ENCODE measurements at regions not wholly inside any gene's neighbourhood (a gene's known extent, or its start where the extent isn't known, plus 50 kb on each side); places are given as distances from the start of the nearest gene placed in this dataset.

DNA sequence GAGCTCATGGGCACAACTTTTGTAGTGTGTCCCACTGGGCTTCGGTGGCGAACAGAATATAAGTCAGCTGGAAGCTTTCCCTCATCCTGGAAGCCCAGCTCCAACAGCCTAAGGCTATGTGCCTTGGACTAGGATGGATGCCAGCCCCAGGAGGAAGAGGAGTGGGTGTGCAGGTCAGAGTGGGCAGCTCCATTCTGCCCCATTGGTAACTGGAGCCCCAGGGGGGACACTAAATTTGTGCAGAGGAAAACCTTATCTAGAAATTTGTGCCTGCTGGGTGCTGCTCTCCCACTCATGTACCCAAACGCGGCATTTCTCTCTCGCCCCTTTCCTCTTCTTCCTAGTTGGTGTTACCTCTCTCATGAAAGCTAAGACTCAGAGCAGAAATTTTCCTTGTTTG is 253.9 kb upstream of the MAN1A1 start:
- no peak overlapping the region for H3K4me3 ChIP-seq (ENCODE audit: low read length)
- Mint-ChIP-seq H3K36me3 (ENCODE audit: low read depth) (no peaks in the 10 kb centered on the region), H3K4me1 (no peaks in the 10 kb centered on the region), H3K9me3 (no peaks in the 10 kb centered on the region), H3K4me3 (no peak overlapping the region), H3K27me3 (ENCODE audit: insufficient read depth) (no peaks in the 10 kb centered on the region), H3K27ac (no peak overlapping the region)
- no peaks in the 10 kb centered on the region for H3K4me1 ChIP-seq (ENCODE audit: control insufficient read depth, insufficient read depth, low read length)
- H3K9ac ChIP-seq (ENCODE audit: extremely low read depth, low read length, poor library complexity, severe bottlenecking), result no peak overlapping the region
- DNase-seq, result no peak
- no peaks in the 10 kb centered on the region for H3K36me3 ChIP-seq (ENCODE audit: control insufficient read depth, insufficient read depth, low read length)
- TF ChIP-seq, protein P1, sequence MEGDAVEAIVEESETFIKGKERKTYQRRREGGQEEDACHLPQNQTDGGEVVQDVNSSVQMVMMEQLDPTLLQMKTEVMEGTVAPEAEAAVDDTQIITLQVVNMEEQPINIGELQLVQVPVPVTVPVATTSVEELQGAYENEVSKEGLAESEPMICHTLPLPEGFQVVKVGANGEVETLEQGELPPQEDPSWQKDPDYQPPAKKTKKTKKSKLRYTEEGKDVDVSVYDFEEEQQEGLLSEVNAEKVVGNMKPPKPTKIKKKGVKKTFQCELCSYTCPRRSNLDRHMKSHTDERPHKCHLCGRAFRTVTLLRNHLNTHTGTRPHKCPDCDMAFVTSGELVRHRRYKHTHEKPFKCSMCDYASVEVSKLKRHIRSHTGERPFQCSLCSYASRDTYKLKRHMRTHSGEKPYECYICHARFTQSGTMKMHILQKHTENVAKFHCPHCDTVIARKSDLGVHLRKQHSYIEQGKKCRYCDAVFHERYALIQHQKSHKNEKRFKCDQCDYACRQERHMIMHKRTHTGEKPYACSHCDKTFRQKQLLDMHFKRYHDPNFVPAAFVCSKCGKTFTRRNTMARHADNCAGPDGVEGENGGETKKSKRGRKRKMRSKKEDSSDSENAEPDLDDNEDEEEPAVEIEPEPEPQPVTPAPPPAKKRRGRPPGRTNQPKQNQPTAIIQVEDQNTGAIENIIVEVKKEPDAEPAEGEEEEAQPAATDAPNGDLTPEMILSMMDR (conservative IDR thresholded peaks at IDR 0.05), result no peak
- H3K27me3 ChIP-seq (ENCODE audit: control insufficient read depth, insufficient read depth, low read length, poor library complexity, severe bottlenecking), result no peaks in the 10 kb centered on the region
- no peak overlapping the region for H3K27ac ChIP-seq (ENCODE audit: low read depth, low read length)
- 91% methylated on average over 5 of the region's 5 CpGs; no CpG with 5 or more reads in 1 of the 2 experiments for WGBS, 2 experiments (ENCODE audit: insufficient coverage in 1 of 2, insufficient read length in 1 of 2)
- H3K9me3 ChIP-seq (ENCODE audit: control insufficient read depth, low read length), result no peaks in the 10 kb centered on the region

DNA sequence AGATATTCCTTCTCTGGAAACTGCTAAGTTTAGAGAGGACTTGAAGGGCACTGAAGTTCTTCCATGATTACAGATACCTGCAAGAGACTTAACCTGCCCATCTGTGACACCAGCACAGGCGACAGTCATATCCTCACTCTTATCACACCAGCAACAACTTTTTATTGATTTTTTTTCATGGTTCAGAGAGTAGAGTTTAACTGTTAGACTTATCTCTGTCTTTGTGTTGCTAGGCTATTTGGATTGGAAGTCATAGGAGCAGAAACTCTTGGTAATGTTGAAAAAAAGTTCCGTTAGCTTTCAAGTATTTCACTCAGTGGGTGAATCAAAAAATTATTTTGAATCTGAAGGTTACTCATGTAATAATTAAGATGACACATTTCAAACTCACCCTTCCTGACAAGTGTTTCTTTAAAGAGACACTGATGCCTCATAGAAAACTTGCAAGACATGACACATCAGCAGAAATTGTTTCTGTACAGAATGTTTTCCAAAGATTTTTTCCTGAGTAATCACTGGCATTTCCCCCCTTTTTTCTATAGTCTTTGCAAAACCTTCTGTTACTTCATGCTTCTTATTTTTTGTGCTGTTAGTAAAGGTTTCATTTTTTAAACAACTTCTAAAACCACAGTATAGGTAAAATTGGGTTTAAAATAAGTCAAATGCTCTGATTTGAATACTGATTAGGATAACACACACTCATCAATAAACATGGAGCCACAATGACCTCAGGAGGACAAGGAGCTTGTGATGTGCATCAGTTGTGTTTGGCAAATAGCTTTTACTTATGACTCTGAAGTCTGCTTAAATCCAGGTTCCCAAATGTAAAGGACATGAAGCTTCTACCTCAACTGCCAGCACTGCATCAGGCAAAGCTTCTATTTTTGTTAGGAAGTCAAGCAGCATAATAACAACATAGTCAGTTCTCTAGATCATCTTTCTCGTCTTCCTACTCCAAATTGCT is 252.9 kb upstream of the MAN1A1 start:
- Histone ChIP-seq H3K4me1 (ENCODE audit: control insufficient read depth, insufficient read depth, low read length) (no peaks in the 10 kb centered on the region), H3K27me3 (ENCODE audit: control insufficient read depth, insufficient read depth, low read length, poor library complexity, severe bottlenecking) (no peaks in the 10 kb centered on the region), H3K4me3 (ENCODE audit: low read length) (no peak overlapping the region), H3K9me3 (ENCODE audit: control insufficient read depth, low read length) (no peaks in the 10 kb centered on the region), H3K9ac (ENCODE audit: extremely low read depth, low read length, poor library complexity, severe bottlenecking) (no peak overlapping the region), H3K27ac (ENCODE audit: low read depth, low read length) (no peak overlapping the region), H3K36me3 (ENCODE audit: control insufficient read depth, insufficient read depth, low read length) (no peaks in the 10 kb centered on the region)
- H3K27me3 Mint-ChIP-seq (ENCODE audit: insufficient read depth), result no peaks in the 10 kb centered on the region
- H3K27ac Mint-ChIP-seq, result no peak overlapping the region
- no peak for DNase-seq
- 95% methylated on average over 3 of the region's 3 CpGs; no CpG with 5 or more reads in 1 of the 2 experiments for WGBS, 2 experiments (ENCODE audit: insufficient coverage in 1 of 2, insufficient read length in 1 of 2)
- no peaks in the 10 kb centered on the region for H3K36me3 Mint-ChIP-seq (ENCODE audit: low read depth)
- no peaks in the 10 kb centered on the region for H3K9me3 Mint-ChIP-seq
- TF ChIP-seq, protein P1 (conservative IDR thresholded peaks at IDR 0.05), result no peak
- no peak overlapping the region for H3K4me3 Mint-ChIP-seq
- H3K4me1 Mint-ChIP-seq, result no peaks in the 10 kb centered on the region

DNA sequence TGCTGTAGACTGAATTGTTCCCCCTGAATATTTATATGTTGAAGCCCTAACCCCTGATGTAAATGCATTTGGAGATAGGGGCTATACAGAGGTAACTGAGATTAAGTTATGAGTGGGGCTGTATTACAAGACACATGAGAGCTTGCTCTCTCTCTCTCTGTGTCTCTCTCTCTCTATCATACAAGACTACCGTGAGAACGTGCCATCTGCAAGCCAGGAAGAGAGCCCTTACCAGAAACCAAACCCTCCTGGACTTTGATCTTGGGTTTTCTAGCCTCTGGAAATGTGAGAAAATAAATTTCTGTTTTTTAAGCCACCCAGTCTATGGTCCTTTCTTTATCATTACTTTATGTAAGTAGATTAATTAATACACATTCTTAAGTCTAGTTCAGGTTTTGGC is 249.3 kb upstream of the MAN1A1 start:
- Histone ChIP-seq H3K4me3 (ENCODE audit: low read length) (no peak overlapping the region), H3K27ac (ENCODE audit: low read depth, low read length) (no peak overlapping the region), H3K27me3 (ENCODE audit: control insufficient read depth, insufficient read depth, low read length, poor library complexity, severe bottlenecking) (no peaks in the 10 kb centered on the region), H3K4me1 (ENCODE audit: control insufficient read depth, insufficient read depth, low read length) (no peaks in the 10 kb centered on the region), H3K9ac (ENCODE audit: extremely low read depth, low read length, poor library complexity, severe bottlenecking) (no peak overlapping the region), H3K9me3 (ENCODE audit: control insufficient read depth, low read length) (no peaks in the 10 kb centered on the region), H3K36me3 (ENCODE audit: control insufficient read depth, insufficient read depth, low read length) (no peaks in the 10 kb centered on the region)
- no peak for DNase-seq
- Mint-ChIP-seq H3K9me3 (no peaks in the 10 kb centered on the region), H3K4me3 (no peak overlapping the region), H3K27me3 (ENCODE audit: insufficient read depth) (no peaks in the 10 kb centered on the region), H3K4me1 (no peaks in the 10 kb centered on the region), H3K27ac (no peak overlapping the region), H3K36me3 (ENCODE audit: low read depth) (no peaks in the 10 kb centered on the region)
- 97% methylated on average over 2 of the region's 2 CpGs; no CpG with 5 or more reads in 1 of the 2 experiments for WGBS, 2 experiments (ENCODE audit: insufficient coverage in 1 of 2, insufficient read length in 1 of 2)
- TF ChIP-seq, protein P1 (conservative IDR thresholded peaks at IDR 0.05), result no peak
